ENCODE measurements at regions not wholly inside any gene's neighbourhood (a gene's known extent, or its start where the extent isn't known, plus 50 kb on each side); places are given as distances from the start of the nearest gene placed in this dataset.
"Not testable (repeated sequence)": the region's sequence is repeated elsewhere in the genome, so short reads cannot be mapped to it uniquely, and the experiment has no call there.

GRCh38 chr2:44087036-44087713 lies 81.5 kb upstream of the PPM1B start:
- peak; percentile 89 for DNase-seq

GRCh38 chr2:44087714-44088092 lies 81.0 kb upstream of the PPM1B start:
- no peak for DNase-seq

GRCh38 chr2:44092519-44092918 lies 76.2 kb upstream of the PPM1B start:
- not testable (repeated sequence) for DNase-seq

GRCh38 chr2:44093970-44094369 lies 74.7 kb upstream of the PPM1B start:
- DNase-seq, result no peak

GRCh38 chr2:44097322-44097907 lies 71.3 kb upstream of the PPM1B start:
- no peak for DNase-seq

- DNase-seq, result no peak
Observed at GRCh38 chr2:44098050-44098449, 70.6 kb upstream of the PPM1B start.

GRCh38 chr2:44098891-44099290 lies 69.8 kb upstream of the PPM1B start:
- no peak for DNase-seq

GRCh38 chr2:44100351-44100750 lies 68.3 kb upstream of the PPM1B start:
- no peak for DNase-seq

GRCh38 chr2:44101246-44101645 lies 67.4 kb upstream of the PPM1B start:
- DNase-seq, result no peak

GRCh38 chr2:44102790-44103562 lies 65.7 kb upstream of the PPM1B start:
- DNase-seq, result no peak

- no peak for DNase-seq
Observed at GRCh38 chr2:44103639-44104038, 65.0 kb upstream of the PPM1B start.

GRCh38 chr2:44104855-44105271 lies 63.8 kb upstream of the PPM1B start:
- no peak for DNase-seq

GRCh38 chr2:44106509-44106908 lies 62.2 kb upstream of the PPM1B start:
- not testable (repeated sequence) for DNase-seq

- DNase-seq, result no peak
Observed at GRCh38 chr2:44107086-44107740, 61.5 kb upstream of the PPM1B start.

GRCh38 chr2:44107974-44108373 lies 60.7 kb upstream of the PPM1B start:
- DNase-seq, result no peak

- DNase-seq, result no peak
Observed at GRCh38 chr2:44109166-44109565, 59.5 kb upstream of the PPM1B start.

GRCh38 chr2:44110444-44110843 lies 58.2 kb upstream of the PPM1B start:
- no peak for DNase-seq

- no peak for DNase-seq
Observed at GRCh38 chr2:44112096-44112495, 56.6 kb upstream of the PPM1B start.

- no peak for DNase-seq
Observed at GRCh38 chr2:44116319-44116718, 52.4 kb upstream of the PPM1B start.

GRCh38 chr2:44118257-44118656 lies 50.4 kb upstream of the PPM1B start:
- peak; percentile 40 for DNase-seq
